GM19324 (cell line): ENCODE measurements at regions not wholly inside any gene's neighbourhood (a gene's known extent, or its start where the extent isn't known, plus 50 kb on each side); places are given as distances from the start of the nearest gene placed in this dataset.

Experiments
- ATAC-seq: cut with Tn5 transposase; IDR thresholded peaks from one replicate; pipeline ENCODE4 v1.9.1; 2021; ENCODE audit warnings: mild to moderate bottlenecking, moderate library complexity; ENCODE audit not compliant: unreplicated experiment, low FRiP score

GRCh38 chr3:17967953-17968607, 225.6 kb upstream of the TBC1D5 start:
- ATAC-seq: no peak

GRCh38 chr3:17967111-17967510, 224.7 kb upstream of the TBC1D5 start:
- no peak for ATAC-seq

- ATAC-seq: no peak
Measured at GRCh38 chr3:17965331-17965730, 222.9 kb upstream of the TBC1D5 start.

- no peak for ATAC-seq
Measured at GRCh38 chr3:17964108-17964507, 221.7 kb upstream of the TBC1D5 start.

GRCh38 chr3:17955411-17955810, 213.0 kb upstream of the TBC1D5 start:
- ATAC-seq: no peak

GRCh38 chr3:17954801-17955200, 212.4 kb upstream of the TBC1D5 start:
- no peak for ATAC-seq

- no peak for ATAC-seq
Measured at GRCh38 chr3:17951241-17951640, 208.8 kb upstream of the TBC1D5 start.

- ATAC-seq: no peak
Measured at GRCh38 chr3:17949101-17949500, 206.7 kb upstream of the TBC1D5 start.

- ATAC-seq: no peak
Measured at GRCh38 chr3:17947833-17948232, 205.4 kb upstream of the TBC1D5 start.

GRCh38 chr3:17946619-17947018, 204.2 kb upstream of the TBC1D5 start:
- ATAC-seq: no peak

- no peak for ATAC-seq
Measured at GRCh38 chr3:17945799-17946399, 203.5 kb upstream of the TBC1D5 start.

- ATAC-seq: no peak
Measured at GRCh38 chr3:17945018-17945798, 202.8 kb upstream of the TBC1D5 start.

GRCh38 chr3:17942856-17943255, 200.4 kb upstream of the TBC1D5 start:
- no peak for ATAC-seq

GRCh38 chr3:17941766-17942165, 199.3 kb upstream of the TBC1D5 start:
- no peak for ATAC-seq

GRCh38 chr3:17941152-17941551, 198.7 kb upstream of the TBC1D5 start:
- ATAC-seq: no peak

GRCh38 chr3:17939157-17939556, 196.7 kb upstream of the TBC1D5 start:
- no peak for ATAC-seq

GRCh38 chr3:17938313-17938712, 195.9 kb upstream of the TBC1D5 start:
- ATAC-seq: no peak

GRCh38 chr3:17936736-17937480, 194.5 kb upstream of the TBC1D5 start:
- ATAC-seq: no peak

- ATAC-seq: no peak
Measured at GRCh38 chr3:17935222-17935621, 192.8 kb upstream of the TBC1D5 start.

GRCh38 chr3:17932136-17932771, 189.8 kb upstream of the TBC1D5 start:
- no peak for ATAC-seq

GRCh38 chr3:17931131-17931530, 188.7 kb upstream of the TBC1D5 start:
- ATAC-seq: no peak
